GM12878 (cell line): ENCODE measurements at regions not wholly inside any gene's neighbourhood (a gene's known extent, or its start where the extent isn't known, plus 50 kb on each side); places are given as distances from the start of the nearest gene placed in this dataset.

Source experiments
- CBX5 ChIP-seq: sonication (generic); IDR thresholded peaks from 2 replicates; pipeline ENCODE4 v1.6.1; 2016; ENCODE audit warnings: low read depth, moderate library complexity, mild to moderate bottlenecking, inconsistent platforms
- CHD4 ChIP-seq: fragments of 200-600 bp; sonication (generic); IDR thresholded peaks from 2 replicates; pipeline ENCODE4 v1.6.1; 2016; ENCODE audit warnings: mild to moderate bottlenecking
- HDAC6 ChIP-seq: fragments of 200-600 bp; sonication (generic); IDR thresholded peaks from one replicate; pipeline ENCODE4 v1.8.0; 2017; ENCODE audit warnings: antibody characterized with exemption; ENCODE audit not compliant: unreplicated experiment
- JUNB ChIP-seq: IDR thresholded peaks from 2 replicates; pipeline ENCODE4 v1.6.1; 2016; ENCODE audit warnings: antibody characterized with exemption, mild to moderate bottlenecking
- NFYA ChIP-seq: IDR thresholded peaks from 2 replicates; pipeline ENCODE4 v1.6.1; 2011; ENCODE audit warnings: low read depth, mild to moderate bottlenecking, low read length, improper control_type of control experiment, borderline replicate concordance
- POU2F2 ChIP-seq: IDR thresholded peaks from 3 replicates; pipeline ENCODE4 v1.6.1; 2011; ENCODE audit warnings: low read depth, mild to moderate bottlenecking, low read length, borderline replicate concordance
- RAD51 ChIP-seq: fragments of 450-650 bp; IDR thresholded peaks from 2 replicates; pipeline ENCODE4 v1.6.1; 2016; ENCODE audit warnings: moderate library complexity, mild to moderate bottlenecking, inconsistent platforms
- SMAD1 ChIP-seq: fragments of 450-650 bp; IDR thresholded peaks from 2 replicates; pipeline ENCODE4 v1.6.1; 2018; ENCODE audit warnings: mild to moderate bottlenecking, low read depth; ENCODE audit not compliant: partially characterized antibody
- SMAD5 ChIP-seq: IDR thresholded peaks from 2 replicates; pipeline ENCODE4 v1.6.1; 2016; ENCODE audit warnings: antibody characterized with exemption, low read depth
- STAT1 ChIP-seq: fragments of 450-650 bp; conservative IDR thresholded peaks from 2 replicates; pipeline ENCODE4 v1.6.1; 2014; ENCODE audit warnings: antibody characterized with exemption, mild to moderate bottlenecking
- TCF7 ChIP-seq: IDR thresholded peaks from 2 replicates; pipeline ENCODE4 v1.6.1; 2014; ENCODE audit warnings: antibody characterized with exemption, borderline replicate concordance
- ZBTB40 ChIP-seq: fragments of 450-650 bp; IDR thresholded peaks from 2 replicates; pipeline ENCODE4 v1.6.1; 2016; ENCODE audit warnings: mild to moderate bottlenecking, moderate library complexity, borderline replicate concordance

DNA sequence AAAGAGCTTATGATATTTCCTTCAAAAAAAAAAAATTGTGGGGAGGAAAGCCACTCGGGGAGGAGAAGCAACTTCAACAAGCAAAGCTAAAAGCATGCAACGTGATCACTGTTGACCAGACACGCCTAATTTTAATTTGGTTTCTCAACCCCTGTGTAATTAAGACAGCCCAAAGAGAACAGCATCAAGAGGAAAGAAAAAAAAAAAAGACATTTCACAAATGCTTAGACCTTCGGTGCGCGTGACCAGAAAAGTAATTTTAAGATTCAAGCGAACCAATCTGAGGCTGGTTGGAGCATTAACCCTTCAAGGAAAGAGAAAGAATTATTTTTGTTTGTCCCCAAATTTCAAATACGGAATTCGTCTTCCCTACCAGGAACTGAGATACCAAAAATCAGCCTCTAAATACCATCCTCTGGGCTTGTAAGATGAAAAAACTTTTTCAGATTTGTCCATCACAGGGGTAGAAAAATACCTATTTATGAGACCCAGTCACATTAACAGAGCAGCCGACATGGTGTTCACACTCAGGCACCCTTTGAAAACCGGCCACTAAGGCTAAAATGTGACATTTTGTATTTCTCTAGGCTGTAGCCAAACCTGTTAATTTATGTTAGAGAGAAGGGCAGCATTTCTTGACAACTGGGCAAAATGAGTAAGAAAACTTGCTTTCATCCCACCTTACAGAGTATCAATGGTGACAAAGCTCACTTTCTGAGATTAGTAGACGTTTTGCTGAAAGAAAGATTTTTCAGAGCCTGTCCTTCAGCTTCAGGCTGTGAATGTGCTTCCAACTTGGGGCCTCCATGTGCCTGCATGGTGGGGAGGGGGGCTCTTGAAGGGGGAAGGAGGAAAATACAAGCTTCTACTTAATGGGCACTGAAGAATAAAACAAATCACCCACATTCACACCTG is 179.9 kb upstream of the KLF14 start (continued):
- TF ChIP-seq ZBTB40 (peak; percentile 32; the same call in 1 of the 2 replicates), CHD4 (no peak), JUNB (no peak), RAD51 (no peak), STAT1 (no peak), NFYA (no peak), POU2F2 (no peak), TCF7 (0 out of 2 replicates have a peak, but pooled peaks have one; percentile 9), HDAC6 (peak; percentile 39), CBX5 (peak; percentile 15; the same call in 1 of the 2 replicates), SMAD1 (no peak), SMAD5 (no peak)
- TF ChIP-seq, all 136 proteins: peak for 10
